Astrocyte (in vitro differentiated cells and primary cell): ENCODE measurements at regions not wholly inside any gene's neighbourhood (a gene's known extent, or its start where the extent isn't known, plus 50 kb on each side); places are given as distances from the start of the nearest gene placed in this dataset.
"Not testable (repeated sequence)": the region's sequence is repeated elsewhere in the genome, so short reads cannot be mapped to it uniquely, and the experiment has no call there.

ENCODE experiments used
- DNase-seq: peaks from one replicate; pipeline ENCODE4 v3.0.0-alpha.2; 2010; ENCODE audit warnings: low read depth
- FAIRE-seq: peaks from 2 replicates; lab custom pipeline; 2011; peaks lifted over from hg19 to GRCh38; lab: Jason Lieb, UNC
- H2AFZ ChIP-seq: 2 replicates; pipeline ENCODE4 v1.6.0; 2012; ENCODE audit warnings: low read depth, low read length, inconsistent platforms
- H3K27ac ChIP-seq: 2 replicates; pipeline ENCODE4 v1.5.1; 2011; ENCODE audit warnings: low read depth, low read length, inconsistent platforms
- H3K27me3 ChIP-seq: 2 replicates; pipeline ENCODE4 v1.6.0; 2011; ENCODE audit warnings: low read length, inconsistent platforms; ENCODE audit not compliant: insufficient read depth
- H3K36me3 ChIP-seq: 2 replicates; pipeline ENCODE4 v1.5.1; 2011; ENCODE audit warnings: low read length, inconsistent platforms; ENCODE audit not compliant: insufficient read depth
- H3K4me1 ChIP-seq: 2 replicates; pipeline ENCODE4 v1.5.1; 2011; ENCODE audit warnings: low read length, inconsistent platforms; ENCODE audit not compliant: insufficient read depth
- H3K4me2 ChIP-seq: 2 replicates; pipeline ENCODE4 v1.6.0; 2012; ENCODE audit warnings: low read length, inconsistent platforms
- H3K4me3 ChIP-seq: 2 replicates; pipeline ENCODE4 v1.5.1; 2011; ENCODE audit warnings: low read depth, mild to moderate bottlenecking, low read length, inconsistent platforms; ENCODE audit not compliant: insufficient read depth
- H3K79me2 ChIP-seq: 2 replicates; pipeline ENCODE4 v1.6.0; 2012; ENCODE audit warnings: mild to moderate bottlenecking, low read length, inconsistent platforms; ENCODE audit not compliant: insufficient read depth
- H3K9ac ChIP-seq: 2 replicates; pipeline ENCODE4 v1.6.0; 2012; ENCODE audit warnings: mild to moderate bottlenecking, low read length, inconsistent platforms
- H3K9me3 ChIP-seq: 2 replicates; pipeline ENCODE4 v1.5.1; 2012; ENCODE audit warnings: low read depth, mild to moderate bottlenecking, low read length, inconsistent platforms; ENCODE audit not compliant: insufficient read depth
- H4K20me1 ChIP-seq: 2 replicates; pipeline ENCODE4 v1.6.0; 2012; ENCODE audit warnings: low read length, inconsistent platforms; ENCODE audit not compliant: insufficient read depth
- H3K27ac Mint-ChIP-seq: one replicate; pipeline ENCODE4 v1.8.0; 2021; ENCODE audit warnings: mild to moderate bottlenecking, mixed read lengths; ENCODE audit not compliant: unreplicated experiment
- H3K27me3 Mint-ChIP-seq: one replicate; pipeline ENCODE4 v1.8.0; 2021; ENCODE audit warnings: low read depth, mixed read lengths; ENCODE audit not compliant: unreplicated experiment
- H3K36me3 Mint-ChIP-seq: one replicate; pipeline ENCODE4 v1.8.0; 2021; ENCODE audit warnings: low read depth, mixed read lengths; ENCODE audit not compliant: unreplicated experiment
- H3K4me1 Mint-ChIP-seq: one replicate; pipeline ENCODE4 v1.8.0; 2021; ENCODE audit warnings: low read depth, mixed read lengths; ENCODE audit not compliant: unreplicated experiment
- H3K4me3 Mint-ChIP-seq: one replicate; pipeline ENCODE4 v1.8.0; 2021; ENCODE audit warnings: mild to moderate bottlenecking, moderate library complexity, mixed read lengths; ENCODE audit not compliant: unreplicated experiment
- H3K9me3 Mint-ChIP-seq: one replicate; pipeline ENCODE4 v1.8.0; 2021; ENCODE audit warnings: mild to moderate bottlenecking, mixed read lengths; ENCODE audit not compliant: unreplicated experiment

DNA sequence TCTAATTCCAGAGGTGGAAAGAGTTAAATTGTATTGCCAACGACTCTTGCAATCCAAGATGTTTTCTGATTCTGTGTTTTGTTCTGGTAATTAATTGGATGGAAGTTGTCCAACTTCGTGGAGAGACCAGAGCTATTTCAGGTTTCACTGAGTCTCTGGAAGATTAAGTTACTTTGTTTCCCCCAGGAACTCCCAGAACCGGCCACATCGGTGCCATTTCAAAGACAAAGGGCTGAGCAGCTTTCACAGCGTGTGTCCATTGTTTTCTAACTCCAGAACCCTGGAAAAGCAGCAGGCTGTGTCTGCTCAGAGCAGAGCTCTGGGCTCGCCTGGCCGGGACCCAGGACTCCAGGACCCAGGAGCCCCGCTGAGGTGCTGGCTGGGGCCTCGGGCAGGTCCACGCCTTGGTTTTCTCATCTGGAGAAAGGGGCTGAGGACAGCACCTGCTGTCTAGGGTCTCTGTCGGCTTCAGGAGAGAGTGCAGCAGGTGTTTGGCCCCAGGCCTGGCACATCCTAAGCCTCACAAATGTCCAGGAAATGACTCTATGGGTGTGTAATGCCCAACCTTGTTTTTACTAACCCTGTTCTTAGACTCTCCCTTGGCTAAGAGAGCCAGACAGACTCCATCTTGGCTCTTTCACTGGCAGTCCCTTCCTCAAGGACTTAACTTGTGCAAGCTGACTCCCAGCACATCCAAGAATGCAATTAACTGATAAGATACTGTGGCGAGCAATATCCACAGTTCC lies 86.0 kb upstream of the SFSWAP start:
- not testable (repeated sequence) for H3K36me3 Mint-ChIP-seq, H2AFZ ChIP-seq, H3K4me1 ChIP-seq, H3K27ac Mint-ChIP-seq, H3K27ac ChIP-seq, H3K9ac ChIP-seq, H3K79me2 ChIP-seq, H3K4me1 Mint-ChIP-seq, DNase-seq, H3K4me3 Mint-ChIP-seq, H3K36me3 ChIP-seq, H3K9me3 Mint-ChIP-seq, H3K9me3 ChIP-seq, H3K27me3 ChIP-seq, H3K4me3 ChIP-seq, H4K20me1 ChIP-seq, H3K4me2 ChIP-seq, FAIRE-seq
- H3K27me3 Mint-ChIP-seq = peaks cover 15% of the 10 kb centered on the region

DNA sequence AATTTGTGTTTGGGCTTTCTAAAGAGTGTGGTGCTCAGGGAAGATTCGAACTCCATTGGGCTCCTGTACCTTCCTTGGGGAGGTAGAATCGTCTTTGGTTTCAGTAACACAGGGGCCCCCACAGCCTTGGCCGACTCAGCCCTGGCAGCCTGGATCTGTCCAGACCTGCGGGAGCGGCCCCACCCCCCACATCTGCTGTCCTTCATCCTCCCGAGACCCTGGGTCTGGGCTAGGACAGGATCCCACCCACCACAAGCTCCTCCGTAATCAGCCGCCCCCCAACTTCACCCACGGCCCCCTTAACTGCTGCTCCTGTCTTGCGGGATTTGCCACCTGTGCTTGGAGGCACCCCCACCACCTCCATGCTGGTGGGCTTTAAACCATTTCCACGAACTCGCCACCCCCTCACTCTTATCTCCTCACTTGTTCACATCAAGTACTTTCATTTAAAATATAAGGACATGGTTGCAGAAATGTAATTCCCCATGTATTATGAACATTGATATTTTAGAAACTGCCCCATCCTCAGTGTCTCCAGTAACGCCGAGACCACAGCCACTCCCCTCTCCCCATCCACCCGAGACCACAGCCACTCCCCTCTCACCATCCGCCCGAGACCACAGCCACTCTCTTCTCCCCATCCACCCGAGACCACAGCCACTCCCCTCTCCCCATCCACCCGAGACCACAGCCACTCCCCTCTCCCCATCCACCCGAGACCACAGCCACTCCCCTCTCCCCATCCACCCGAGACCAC lies 84.7 kb upstream of the SFSWAP start:
- not testable (repeated sequence) for H2AFZ ChIP-seq, H3K9ac ChIP-seq, H3K27me3 ChIP-seq, H3K4me3 Mint-ChIP-seq, H3K36me3 Mint-ChIP-seq, FAIRE-seq, H3K4me1 Mint-ChIP-seq, H3K9me3 Mint-ChIP-seq, DNase-seq, H3K4me1 ChIP-seq, H3K79me2 ChIP-seq, H3K9me3 ChIP-seq, H3K4me3 ChIP-seq, H3K36me3 ChIP-seq, H4K20me1 ChIP-seq, H3K27ac Mint-ChIP-seq, H3K4me2 ChIP-seq, H3K27ac ChIP-seq
- peaks cover 18% of the 10 kb centered on the region for H3K27me3 Mint-ChIP-seq

DNA sequence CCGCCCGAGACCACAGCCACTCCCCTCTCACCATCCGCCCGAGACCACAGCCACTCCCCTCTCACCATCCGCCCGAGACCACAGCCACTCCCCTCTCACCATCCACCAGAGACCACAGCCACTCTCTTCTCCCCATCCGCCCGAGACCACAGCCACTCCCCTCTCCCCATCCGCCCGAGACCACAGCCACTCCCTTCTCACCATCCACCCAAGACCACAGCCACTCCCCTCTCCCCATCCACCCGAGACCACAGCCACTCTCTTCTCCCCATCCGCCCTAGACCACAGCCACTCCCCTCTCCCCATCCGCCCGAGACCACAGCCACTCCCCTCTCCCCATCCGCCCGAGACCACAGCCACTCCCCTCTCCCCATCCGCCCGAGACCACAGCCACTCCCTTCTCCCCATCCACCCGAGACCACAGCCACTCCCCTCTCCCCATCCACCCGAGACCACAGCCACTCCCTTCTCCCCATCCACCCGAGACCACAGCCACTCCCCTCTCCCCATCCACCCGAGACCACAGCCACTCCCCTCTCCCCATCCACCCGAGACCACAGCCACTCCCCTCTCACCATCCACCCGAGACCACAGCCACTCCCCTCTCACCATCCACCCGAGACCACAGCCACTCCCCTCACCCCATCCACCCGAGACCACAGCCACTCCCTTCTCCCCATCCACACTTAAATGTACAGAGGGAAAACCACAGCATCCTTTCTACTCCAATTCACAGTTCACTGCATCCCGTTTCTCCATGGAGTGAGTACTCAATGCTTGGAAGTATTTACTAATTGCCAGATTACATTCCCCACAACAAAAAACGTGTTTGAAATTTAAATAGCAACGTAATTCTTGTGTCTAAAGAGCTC lies 83.5 kb upstream of the SFSWAP start:
- H3K4me2 ChIP-seq, H3K9me3 ChIP-seq, H3K36me3 ChIP-seq, H3K4me3 ChIP-seq, H2AFZ ChIP-seq, H3K27ac ChIP-seq, H4K20me1 ChIP-seq, H3K36me3 Mint-ChIP-seq, H3K27ac Mint-ChIP-seq, DNase-seq, H3K4me1 Mint-ChIP-seq, H3K4me1 ChIP-seq, FAIRE-seq, H3K9ac ChIP-seq, H3K4me3 Mint-ChIP-seq, H3K9me3 Mint-ChIP-seq, H3K79me2 ChIP-seq, H3K27me3 ChIP-seq: not testable (repeated sequence)
- peaks cover 15% of the 10 kb centered on the region for H3K27me3 Mint-ChIP-seq
